ENCODE measurements at regions not wholly inside any gene's neighbourhood (a gene's known extent, or its start where the extent isn't known, plus 50 kb on each side); places are given as distances from the start of the nearest gene placed in this dataset.

GRCh38 chr3:180188512-180189309 is 152.0 kb upstream of the PEX5L start:
- DNase-seq = no peak

- no peak for DNase-seq
Measured at GRCh38 chr3:180189310-180189648, 152.5 kb upstream of the PEX5L start.

- no peak for DNase-seq
Measured at GRCh38 chr3:180196658-180197057, 159.9 kb upstream of the PEX5L start.

GRCh38 chr3:180199417-180199995 is 162.8 kb upstream of the PEX5L start:
- no peak for DNase-seq

GRCh38 chr3:180215866-180216265 is 179.1 kb upstream of the PEX5L start:
- no peak for DNase-seq

- DNase-seq = no peak
Measured at GRCh38 chr3:180223268-180223667, 186.5 kb upstream of the PEX5L start.

GRCh38 chr3:180229113-180229512 is 192.4 kb upstream of the PEX5L start:
- DNase-seq = no peak

GRCh38 chr3:180239939-180240338 is 203.2 kb upstream of the PEX5L start:
- no peak for DNase-seq

GRCh38 chr3:180246688-180247195 is 210.0 kb upstream of the PEX5L start:
- no peak for DNase-seq

GRCh38 chr3:180250172-180250571 is 213.4 kb upstream of the PEX5L start:
- DNase-seq = no peak

- DNase-seq = peak; percentile 19
Measured at GRCh38 chr3:180252683-180253082, 215.9 kb upstream of the PEX5L start.

GRCh38 chr3:180253283-180253682 is 216.5 kb upstream of the PEX5L start:
- no peak for DNase-seq

- DNase-seq = no peak
Measured at GRCh38 chr3:180264479-180264878, 227.7 kb upstream of the PEX5L start.

GRCh38 chr3:180265551-180265950 is 228.8 kb upstream of the PEX5L start:
- DNase-seq = no peak

- no peak for DNase-seq
Measured at GRCh38 chr3:180267202-180267843, 230.6 kb upstream of the PEX5L start.

GRCh38 chr3:180274536-180274935 is 237.8 kb upstream of the PEX5L start:
- no peak for DNase-seq

GRCh38 chr3:180275176-180275575 is 238.4 kb upstream of the PEX5L start:
- no peak for DNase-seq

- DNase-seq = no peak
Measured at GRCh38 chr3:180277041-180277440, 240.3 kb upstream of the PEX5L start.

- no peak for DNase-seq
Measured at GRCh38 chr3:180278583-180279188, 241.9 kb upstream of the PEX5L start.

- no peak for DNase-seq
Measured at GRCh38 chr3:180280555-180280954, 243.8 kb upstream of the PEX5L start.

- no peak for DNase-seq
Measured at GRCh38 chr3:180282386-180282785, 245.6 kb upstream of the PEX5L start.

- no peak for DNase-seq
Measured at GRCh38 chr3:180283251-180283650, 246.5 kb upstream of the PEX5L start.

- no peak for DNase-seq
Measured at GRCh38 chr3:180284331-180285110, 247.8 kb upstream of the PEX5L start.

Data from NCI-H510A (cell line).